LNCaP clone FGC (cell line): ENCODE measurements at regions not wholly inside any gene's neighbourhood (a gene's known extent, or its start where the extent isn't known, plus 50 kb on each side); places are given as distances from the start of the nearest gene placed in this dataset.

Source experiments
- DNase-seq: peaks from one replicate; pipeline ENCODE4 v3.0.0-alpha.2; 2011; ENCODE audit warnings: low read depth
- H3K4me3 ChIP-seq: 2 replicates; pipeline ENCODE4 v1.5.1; 2011; ENCODE audit warnings: mild to moderate bottlenecking, low read depth, low read length, control low read depth
- CTCF ChIP-seq: IDR thresholded peaks from 2 replicates; pipeline ENCODE4 v1.5.1; 2012; ENCODE audit warnings: mild to moderate bottlenecking; ENCODE audit not compliant: control insufficient read depth, insufficient read depth; ENCODE audit errors: extremely low read depth

- no peak for DNase-seq
- TF ChIP-seq CTCF, result no peak
These were observed 147.4 kb upstream of the USP24 start for GRCh38 chr1:55362558-55362957.

GRCh38 chr1:55359611-55360010 is 144.4 kb upstream of the USP24 start:
- TF ChIP-seq CTCF, result no peak
- no peak for DNase-seq
- no peak overlapping the region for H3K4me3 ChIP-seq

More at GRCh38 chr1:55362558-55362957, 147.4 kb upstream of the USP24 start:
- H3K4me3 ChIP-seq, result no peak overlapping the region

DNA sequence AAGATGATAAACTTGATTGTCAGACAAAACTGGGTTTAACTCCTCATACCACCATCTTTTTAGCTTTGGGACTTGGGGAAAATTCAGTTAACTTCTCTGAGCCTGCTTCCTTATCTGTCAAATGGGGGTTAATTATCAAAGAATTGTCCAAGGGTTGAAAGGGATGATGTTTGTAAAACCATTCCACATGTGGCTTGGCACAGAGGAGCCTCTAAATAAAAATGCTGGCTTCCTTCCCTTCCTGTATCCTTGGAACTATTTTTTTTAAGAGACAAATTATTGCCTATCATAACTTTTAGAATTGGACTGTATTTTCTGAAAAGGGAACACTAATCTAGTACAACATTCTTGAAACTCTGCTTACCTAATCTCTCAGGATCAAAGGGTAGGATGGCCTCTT is 143.4 kb upstream of the USP24 start:
- no peak overlapping the region for H3K4me3 ChIP-seq
- no peak for DNase-seq
- no peak for TF ChIP-seq CTCF

GRCh38 chr1:55355549-55355948 is 140.4 kb upstream of the USP24 start:
- H3K4me3 ChIP-seq, result no peak overlapping the region
- DNase-seq, result no peak
- TF ChIP-seq CTCF, result no peak

DNA sequence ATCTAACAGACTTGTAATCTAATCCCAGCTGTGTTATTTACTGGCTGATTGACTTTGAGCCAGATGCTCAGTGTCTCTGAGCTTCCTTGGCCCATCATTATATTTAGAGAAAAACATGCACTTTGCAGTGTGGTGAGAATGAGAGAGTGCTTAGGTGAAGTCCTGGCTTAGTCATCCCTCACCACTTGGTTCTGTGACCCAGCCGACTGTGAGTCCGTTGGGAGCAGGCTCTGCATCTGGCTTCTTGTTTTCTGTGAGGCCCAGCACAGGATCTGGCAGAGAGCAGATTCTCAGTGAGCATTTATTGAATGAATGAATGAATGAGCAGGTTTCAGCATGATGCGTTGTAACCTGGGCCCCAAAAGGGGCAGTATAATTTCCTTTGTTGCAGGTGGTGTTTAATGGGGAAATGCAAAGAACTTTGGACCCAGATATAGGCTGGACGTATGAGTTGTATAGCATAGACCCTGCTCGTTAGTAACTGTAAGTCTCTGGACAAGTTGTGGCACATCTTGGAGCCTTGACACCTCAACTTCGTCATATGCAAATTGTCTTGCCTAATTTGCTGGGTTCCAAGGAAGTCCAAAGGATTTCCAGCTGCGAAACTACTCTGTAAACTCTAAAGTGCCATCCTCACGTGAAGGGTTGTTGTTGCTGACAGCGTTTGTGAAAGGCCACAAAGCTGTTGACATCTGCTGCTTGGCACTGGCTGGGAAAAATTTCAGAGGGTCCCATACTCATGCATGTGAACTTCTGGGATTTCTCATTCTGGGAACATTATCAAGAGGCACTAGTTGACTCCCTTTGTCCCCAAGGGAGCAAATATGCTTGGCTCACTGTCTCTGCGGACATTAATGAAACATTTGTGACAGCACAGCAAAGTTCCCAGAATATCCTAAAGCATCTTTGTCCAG is 138.8 kb upstream of the USP24 start:
- DNase-seq, result no peak
- no peak overlapping the region for H3K4me3 ChIP-seq
- no peak for TF ChIP-seq CTCF

GRCh38 chr1:55352811-55353180 is 137.6 kb upstream of the USP24 start:
- no peak for DNase-seq
- TF ChIP-seq CTCF, result no peak

DNA sequence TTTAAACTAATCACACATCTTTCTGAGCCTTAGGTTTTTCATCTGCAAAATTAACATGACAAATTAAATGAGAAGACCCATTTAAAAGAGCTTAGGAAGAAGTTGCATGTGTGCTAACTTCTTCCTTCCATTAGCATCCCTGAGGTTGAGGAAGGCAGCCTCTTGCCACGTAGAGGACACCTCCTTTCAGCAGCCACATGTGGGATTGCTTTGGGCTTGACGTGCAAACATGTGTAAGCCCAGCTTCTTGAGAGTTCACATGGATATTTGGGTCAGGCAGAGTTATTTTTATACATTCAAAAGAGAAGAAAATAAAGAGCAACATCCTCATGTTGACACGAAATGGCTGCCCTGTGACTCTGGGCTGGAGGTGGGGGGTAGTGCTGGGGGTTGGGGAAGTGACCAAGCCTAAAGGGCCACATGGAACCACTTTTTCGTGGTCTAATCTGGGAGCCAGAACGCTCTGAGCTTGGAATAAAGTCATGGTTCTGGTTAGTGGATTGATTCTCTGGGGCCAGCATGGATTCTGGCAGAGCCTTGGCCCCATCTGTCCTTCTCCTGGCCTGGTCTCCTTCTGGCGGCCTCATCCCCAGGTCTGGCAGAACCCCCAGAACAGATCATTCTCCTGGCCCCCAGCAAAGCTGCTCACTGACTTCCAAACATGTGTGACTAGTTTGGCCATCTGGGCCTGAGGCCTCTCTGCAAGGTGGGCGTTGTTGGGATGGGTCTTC is 137.1 kb upstream of the USP24 start:
- DNase-seq, result no peak
- no peak overlapping the region for H3K4me3 ChIP-seq
- no peak for TF ChIP-seq CTCF

More at GRCh38 chr1:55352811-55353180, 137.6 kb upstream of the USP24 start:
- H3K4me3 ChIP-seq, result no peak overlapping the region
